ENCODE measurements at regions not wholly inside any gene's neighbourhood (a gene's known extent, or its start where the extent isn't known, plus 50 kb on each side); places are given as distances from the start of the nearest gene placed in this dataset.

DNA sequence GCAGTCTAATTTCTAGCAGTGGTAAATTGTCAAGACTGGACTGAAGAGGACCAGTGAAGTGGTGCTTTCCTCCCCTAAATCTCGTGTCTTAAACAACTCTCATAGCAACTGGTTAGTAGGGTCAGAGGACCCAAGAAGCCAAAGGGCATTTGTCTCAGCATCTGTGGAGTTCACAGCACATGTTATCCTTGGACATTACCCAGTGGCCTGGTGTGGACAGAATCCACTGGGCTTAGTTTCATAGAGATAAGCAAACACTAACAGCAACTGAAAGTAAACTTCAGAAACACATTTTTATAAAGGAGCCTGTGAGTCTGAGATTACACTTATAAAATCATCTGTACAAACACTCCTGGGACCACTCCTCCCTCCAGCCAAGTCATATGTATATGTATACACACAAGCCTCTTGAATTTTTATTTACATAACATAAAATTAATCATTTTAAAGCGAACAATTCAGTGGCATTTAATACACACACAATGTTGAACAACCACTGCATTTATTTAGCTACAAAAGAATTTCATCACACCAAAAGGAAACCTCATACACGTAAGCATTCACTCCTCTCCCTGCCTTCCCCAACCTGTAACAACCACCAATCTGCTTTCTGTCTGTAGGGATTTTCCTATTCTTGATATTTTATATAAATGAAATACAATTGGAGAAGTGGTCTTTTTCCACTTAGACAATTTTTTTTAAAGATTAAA, 457.8 kb downstream of the RASEF start (continued):
- TF ChIP-seq, protein P1, sequence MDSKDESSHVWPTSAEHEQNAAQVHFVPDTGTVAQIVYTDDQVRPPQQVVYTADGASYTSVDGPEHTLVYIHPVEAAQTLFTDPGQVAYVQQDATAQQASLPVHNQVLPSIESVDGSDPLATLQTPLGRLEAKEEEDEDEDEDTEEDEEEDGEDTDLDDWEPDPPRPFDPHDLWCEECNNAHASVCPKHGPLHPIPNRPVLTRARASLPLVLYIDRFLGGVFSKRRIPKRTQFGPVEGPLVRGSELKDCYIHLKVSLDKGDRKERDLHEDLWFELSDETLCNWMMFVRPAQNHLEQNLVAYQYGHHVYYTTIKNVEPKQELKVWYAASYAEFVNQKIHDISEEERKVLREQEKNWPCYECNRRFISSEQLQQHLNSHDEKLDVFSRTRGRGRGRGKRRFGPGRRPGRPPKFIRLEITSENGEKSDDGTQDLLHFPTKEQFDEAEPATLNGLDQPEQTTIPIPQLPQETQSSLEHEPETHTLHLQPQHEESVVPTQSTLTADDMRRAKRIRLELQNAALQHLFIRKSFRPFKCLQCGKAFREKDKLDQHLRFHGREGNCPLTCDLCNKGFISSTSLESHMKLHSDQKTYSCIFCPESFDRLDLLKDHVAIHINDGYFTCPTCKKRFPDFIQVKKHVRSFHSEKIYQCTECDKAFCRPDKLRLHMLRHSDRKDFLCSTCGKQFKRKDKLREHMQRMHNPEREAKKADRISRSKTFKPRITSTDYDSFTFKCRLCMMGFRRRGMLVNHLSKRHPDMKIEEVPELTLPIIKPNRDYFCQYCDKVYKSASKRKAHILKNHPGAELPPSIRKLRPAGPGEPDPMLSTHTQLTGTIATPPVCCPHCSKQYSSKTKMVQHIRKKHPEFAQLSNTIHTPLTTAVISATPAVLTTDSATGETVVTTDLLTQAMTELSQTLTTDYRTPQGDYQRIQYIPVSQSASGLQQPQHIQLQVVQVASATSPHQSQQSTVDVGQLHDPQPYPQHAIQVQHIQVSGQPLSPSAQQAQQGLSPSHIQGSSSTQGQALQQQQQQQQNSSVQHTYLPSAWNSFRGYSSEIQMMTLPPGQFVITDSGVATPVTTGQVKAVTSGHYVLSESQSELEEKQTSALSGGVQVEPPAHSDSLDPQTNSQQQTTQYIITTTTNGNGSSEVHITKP (IDR thresholded peaks at IDR 0.05; ENCODE audit: partially characterized antibody) = no peak
- TF ChIP-seq RHOXF2B (CRISPR knock-in tag; conservative IDR thresholded peaks at IDR 0.05) (no peak), ZNF354B (CRISPR knock-in tag; IDR thresholded peaks at IDR 0.05) (no peak), SIN3B (IDR thresholded peaks at IDR 0.05; ENCODE audit: low read depth) (no peak), MTF1 (CRISPR knock-in tag; IDR thresholded peaks at IDR 0.05; ENCODE audit: borderline replicate concordance) (no peak), ZNF23 (CRISPR knock-in tag; IDR thresholded peaks at IDR 0.05) (no peak)

DNA sequence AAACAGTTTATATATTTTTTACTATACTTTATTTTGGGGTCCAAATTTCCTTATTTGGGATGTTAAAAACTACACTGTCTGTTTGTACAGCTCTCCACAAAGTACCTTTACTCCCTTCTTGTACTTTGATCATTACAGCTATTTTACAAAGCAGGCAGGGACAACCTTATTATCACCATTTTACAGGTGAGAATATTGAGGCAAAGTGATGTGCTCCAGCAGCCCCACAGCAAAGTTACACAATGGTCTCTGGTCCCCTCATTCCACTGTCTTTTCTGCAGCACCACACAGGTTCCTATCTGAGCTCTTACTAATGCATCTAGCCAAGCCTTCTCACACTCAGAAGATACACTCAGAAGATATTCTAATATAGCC, 457.3 kb downstream of the RASEF start:
- intact Hi-C loops (cut with micrococcal nuclease) = no loop called here
- Histone ChIP-seq H3K79me2 (ENCODE audit: control insufficient read depth, insufficient read depth, low read length) (no peaks in the 10 kb centered on the region), H3K4me3 (no peak overlapping the region), H3K9ac (ENCODE audit: insufficient read depth in 1 of 2, low read depth in 2 of 2, low read length in 2 of 2) (no peak overlapping the region), H4K20me1 (replicated peaks; ENCODE audit: control insufficient read depth, insufficient read depth, low read length) (no peaks in the 10 kb centered on the region), H3K9me1 (ENCODE audit: control insufficient read depth, insufficient read depth, low read length) (no peaks in the 10 kb centered on the region), H2AFZ (ENCODE audit: low read depth, low read length) (no peak overlapping the region), H3K9me3 (replicated peaks; ENCODE audit: control insufficient read depth, insufficient read depth, low read depth, low read length) (no peaks in the 10 kb centered on the region), H3K4me1 (replicated peaks in 1 of 2; ENCODE audit: control insufficient read depth in 2 of 2, insufficient read depth in 2 of 2, low read length in 2 of 2) (no peaks in the 10 kb centered on the region), H3K27me3 (ENCODE audit: control insufficient read depth in 2 of 2, insufficient read depth in 2 of 2, low read length in 2 of 2) (no peaks in the 10 kb centered on the region), H3K4me2 (ENCODE audit: insufficient read depth, low read length) (no peak overlapping the region), H3K36me3 (ENCODE audit: control insufficient read depth, insufficient read depth, low read length) (no peaks in the 10 kb centered on the region), H3K27ac (ENCODE audit: extremely low read depth, low read depth, low read length) (no peak overlapping the region)
- no TSS peak for BruUV-seq (replicated peaks)
- no peak for FAIRE-seq
- CTCF ChIA-PET (ENCODE audit: low intra/inter-chr PET ratio) = no interaction called here
- DNase-seq (ENCODE audit: extremely low read depth in 1 of 4, low spot score in 3 of 4) = no peak
- in situ Hi-C loops (cut with MboI) = no loop called here
- no peak for ATAC-seq
- POLR2A ChIA-PET = no interaction called here
- TF ChIP-seq, protein P2, sequence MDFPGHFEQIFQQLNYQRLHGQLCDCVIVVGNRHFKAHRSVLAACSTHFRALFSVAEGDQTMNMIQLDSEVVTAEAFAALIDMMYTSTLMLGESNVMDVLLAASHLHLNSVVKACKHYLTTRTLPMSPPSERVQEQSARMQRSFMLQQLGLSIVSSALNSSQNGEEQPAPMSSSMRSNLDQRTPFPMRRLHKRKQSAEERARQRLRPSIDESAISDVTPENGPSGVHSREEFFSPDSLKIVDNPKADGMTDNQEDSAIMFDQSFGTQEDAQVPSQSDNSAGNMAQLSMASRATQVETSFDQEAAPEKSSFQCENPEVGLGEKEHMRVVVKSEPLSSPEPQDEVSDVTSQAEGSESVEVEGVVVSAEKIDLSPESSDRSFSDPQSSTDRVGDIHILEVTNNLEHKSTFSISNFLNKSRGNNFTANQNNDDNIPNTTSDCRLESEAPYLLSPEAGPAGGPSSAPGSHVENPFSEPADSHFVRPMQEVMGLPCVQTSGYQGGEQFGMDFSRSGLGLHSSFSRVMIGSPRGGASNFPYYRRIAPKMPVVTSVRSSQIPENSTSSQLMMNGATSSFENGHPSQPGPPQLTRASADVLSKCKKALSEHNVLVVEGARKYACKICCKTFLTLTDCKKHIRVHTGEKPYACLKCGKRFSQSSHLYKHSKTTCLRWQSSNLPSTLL (IDR thresholded peaks at IDR 0.05) = no peak
- TF ChIP-seq HSF4 (CRISPR knock-in tag; IDR thresholded peaks at IDR 0.05; ENCODE audit: borderline replicate concordance) (no peak), HOXB6 (CRISPR knock-in tag; IDR thresholded peaks at IDR 0.05; ENCODE audit: borderline replicate concordance) (no peak), ESRRB (CRISPR knock-in tag; IDR thresholded peaks at IDR 0.05; ENCODE audit: borderline replicate concordance) (no peak), HDAC8 (tag; IDR thresholded peaks at IDR 0.05) (no peak), PML (IDR thresholded peaks at IDR 0.05; ENCODE audit: low read length) (no peak), GATAD2A (IDR thresholded peaks at IDR 0.05) (no peak), TRIM24 (IDR thresholded peaks at IDR 0.05) (no peak), ARHGAP35 (IDR thresholded peaks at IDR 0.05; ENCODE audit: partially characterized antibody) (no peak), NCOA4 (IDR thresholded peaks at IDR 0.05; ENCODE audit: partially characterized antibody) (no peak), ZNF311 (CRISPR knock-in tag; IDR thresholded peaks at IDR 0.05) (no peak)
- TF ChIP-seq, protein P3, sequence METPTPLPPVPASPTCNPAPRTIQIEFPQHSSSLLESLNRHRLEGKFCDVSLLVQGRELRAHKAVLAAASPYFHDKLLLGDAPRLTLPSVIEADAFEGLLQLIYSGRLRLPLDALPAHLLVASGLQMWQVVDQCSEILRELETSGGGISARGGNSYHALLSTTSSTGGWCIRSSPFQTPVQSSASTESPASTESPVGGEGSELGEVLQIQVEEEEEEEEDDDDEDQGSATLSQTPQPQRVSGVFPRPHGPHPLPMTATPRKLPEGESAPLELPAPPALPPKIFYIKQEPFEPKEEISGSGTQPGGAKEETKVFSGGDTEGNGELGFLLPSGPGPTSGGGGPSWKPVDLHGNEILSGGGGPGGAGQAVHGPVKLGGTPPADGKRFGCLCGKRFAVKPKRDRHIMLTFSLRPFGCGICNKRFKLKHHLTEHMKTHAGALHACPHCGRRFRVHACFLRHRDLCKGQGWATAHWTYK (CRISPR knock-in tag; IDR thresholded peaks at IDR 0.05) = no peak

Measured in K562 (cell line).